ENCODE measurements at regions not wholly inside any gene's neighbourhood (a gene's known extent, or its start where the extent isn't known, plus 50 kb on each side); places are given as distances from the start of the nearest gene placed in this dataset.

GRCh38 chr7:9507290-9507689 is 1073.9 kb downstream of the NXPH1 start (continued):
- TF ChIP-seq, protein P1, sequence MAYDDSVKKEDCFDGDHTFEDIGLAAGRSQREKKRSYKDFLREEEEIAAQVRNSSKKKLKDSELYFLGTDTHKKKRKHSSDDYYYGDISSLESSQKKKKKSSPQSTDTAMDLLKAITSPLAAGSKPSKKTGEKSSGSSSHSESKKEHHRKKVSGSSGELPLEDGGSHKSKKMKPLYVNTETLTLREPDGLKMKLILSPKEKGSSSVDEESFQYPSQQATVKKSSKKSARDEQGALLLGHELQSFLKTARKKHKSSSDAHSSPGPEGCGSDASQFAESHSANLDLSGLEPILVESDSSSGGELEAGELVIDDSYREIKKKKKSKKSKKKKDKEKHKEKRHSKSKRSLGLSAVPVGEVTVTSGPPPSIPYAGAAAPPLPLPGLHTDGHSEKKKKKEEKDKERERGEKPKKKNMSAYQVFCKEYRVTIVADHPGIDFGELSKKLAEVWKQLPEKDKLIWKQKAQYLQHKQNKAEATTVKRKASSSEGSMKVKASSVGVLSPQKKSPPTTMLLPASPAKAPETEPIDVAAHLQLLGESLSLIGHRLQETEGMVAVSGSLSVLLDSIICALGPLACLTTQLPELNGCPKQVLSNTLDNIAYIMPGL (CRISPR knock-in tag; IDR thresholded peaks at IDR 0.05), result no peak
- TF ChIP-seq ZNF671 (CRISPR knock-in tag; IDR thresholded peaks at IDR 0.05), result no peak
- TF ChIP-seq, protein P2, sequence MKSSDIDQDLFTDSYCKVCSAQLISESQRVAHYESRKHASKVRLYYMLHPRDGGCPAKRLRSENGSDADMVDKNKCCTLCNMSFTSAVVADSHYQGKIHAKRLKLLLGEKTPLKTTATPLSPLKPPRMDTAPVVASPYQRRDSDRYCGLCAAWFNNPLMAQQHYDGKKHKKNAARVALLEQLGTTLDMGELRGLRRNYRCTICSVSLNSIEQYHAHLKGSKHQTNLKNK (CRISPR knock-in tag; IDR thresholded peaks at IDR 0.05), result no peak
- no peak for TF ChIP-seq AFF4 (CRISPR knock-in tag; IDR thresholded peaks at IDR 0.05; ENCODE audit: borderline replicate concordance)
- TF ChIP-seq CBFB (CRISPR knock-in tag; IDR thresholded peaks at IDR 0.05; ENCODE audit: low read depth), result no peak
- no peak for TF ChIP-seq NR2C2 (CRISPR knock-in tag; IDR thresholded peaks at IDR 0.05)
- TF ChIP-seq KAT7 (CRISPR knock-in tag; IDR thresholded peaks at IDR 0.05; ENCODE audit: borderline replicate concordance), result no peak
- TF ChIP-seq ZNF317 (CRISPR knock-in tag; IDR thresholded peaks at IDR 0.05; ENCODE audit: borderline replicate concordance, low read depth), result no peak

GRCh38 chr7:9516662-9517061 is 1083.3 kb downstream of the NXPH1 start:
- H3K27me3 Mint-ChIP-seq (ENCODE audit: low read depth), result no peaks in the 10 kb centered on the region
- H3K4me1 Mint-ChIP-seq, result no peaks in the 10 kb centered on the region
- H3K4me3 Mint-ChIP-seq, result no peak overlapping the region
- ATAC-seq (no peak), DNase-seq (ENCODE audit: low spot score) (no peak)
- no peaks in the 10 kb centered on the region for H3K36me3 Mint-ChIP-seq
- CTCF ChIA-PET, result no interaction called here
- H3K9me3 Mint-ChIP-seq, result no peaks in the 10 kb centered on the region
- POLR2A ChIA-PET, result no interaction called here
- no peak overlapping the region for H3K27ac Mint-ChIP-seq
- TF ChIP-seq ARID4B (CRISPR knock-in tag; IDR thresholded peaks at IDR 0.05; ENCODE audit: borderline replicate concordance) (no peak), ETV6 (CRISPR knock-in tag; IDR thresholded peaks at IDR 0.05) (no peak), FOXK1 (CRISPR knock-in tag; IDR thresholded peaks at IDR 0.05) (no peak), CREB1 (CRISPR knock-in tag; IDR thresholded peaks at IDR 0.05) (no peak), ZNF138 (CRISPR knock-in tag; conservative IDR thresholded peaks at IDR 0.05) (no peak), ZNF232 (CRISPR knock-in tag; IDR thresholded peaks at IDR 0.05) (no peak), FOXJ3 (CRISPR knock-in tag; IDR thresholded peaks at IDR 0.05; ENCODE audit: borderline replicate concordance) (no peak), SMAD3 (CRISPR knock-in tag; IDR thresholded peaks at IDR 0.05; ENCODE audit: borderline replicate concordance) (no peak), ZNF317 (CRISPR knock-in tag; IDR thresholded peaks at IDR 0.05; ENCODE audit: borderline replicate concordance, low read depth) (no peak), NR3C1 (CRISPR knock-in tag; conservative IDR thresholded peaks at IDR 0.05; ENCODE audit: low read depth) (no peak), ELF4 (CRISPR knock-in tag; IDR thresholded peaks at IDR 0.05; ENCODE audit: low read depth) (no peak), SMAD4 (CRISPR knock-in tag; IDR thresholded peaks at IDR 0.05) (no peak), EMX1 (CRISPR knock-in tag; IDR thresholded peaks at IDR 0.05) (no peak), ZNF416 (CRISPR knock-in tag; IDR thresholded peaks at IDR 0.05) (no peak), ZNF671 (CRISPR knock-in tag; IDR thresholded peaks at IDR 0.05) (no peak), OVOL2 (CRISPR knock-in tag; IDR thresholded peaks at IDR 0.05; ENCODE audit: borderline replicate concordance) (no peak), ZNF532 (CRISPR knock-in tag; IDR thresholded peaks at IDR 0.05; ENCODE audit: borderline replicate concordance) (no peak), GABPB1 (CRISPR knock-in tag; IDR thresholded peaks at IDR 0.05) (no peak)

All from WTC11 (cell line).